SK-N-SH (cell line): ENCODE measurements at regions not wholly inside any gene's neighbourhood (a gene's known extent, or its start where the extent isn't known, plus 50 kb on each side); places are given as distances from the start of the nearest gene placed in this dataset.

Experiments used
- CTCF ChIA-PET: fragments of 300-600, 350-600 bp; formaldehyde crosslinking; extraction: SDS; loops from one replicate; lab custom pipeline; 2021; lab: Yijun Ruan, JAX
- POLR2A ChIA-PET: fragments of 350-600 bp; sonication (Branson Sonifier 250); formaldehyde crosslinking; extraction: SDS; loops from one replicate; lab custom pipeline; 2020; ENCODE audit warnings: antibody characterized with exemption, inconsistent platforms; lab: Yijun Ruan, JAX
- DNase-seq: peaks from one replicate; pipeline ENCODE4 v3.0.0; 2012
- H2AFZ ChIP-seq: fragments of 200-600 bp; sonication (generic); 2 replicates; pipeline ENCODE4 v1.8.1; 2016; ENCODE audit warnings: antibody characterized with exemption, mild to moderate bottlenecking, low read depth
- H3F3A ChIP-seq: fragments of 200-600 bp; sonication (generic); replicated peaks from 2 replicates; pipeline ENCODE3; 2016; ENCODE audit warnings: antibody characterized with exemption, mild to moderate bottlenecking; ENCODE audit not compliant: insufficient read depth
- H3K27ac ChIP-seq, 2 experiments: fragments of 200-500 bp in 1 of 2; fragments of 200-600 bp in 1 of 2; sonication (Bioruptor generic) in 1 of 2; sonication (generic), shearing (Covaris generic) in 1 of 2; 2 replicates each; pipeline versions ENCODE4 v1.5.1 to v1.6.1; 2014 to 2016; ENCODE audit warnings: low read depth in 2 of 2, inconsistent platforms in 1 of 2, low read length in 1 of 2, mild to moderate bottlenecking in 1 of 2, mixed read lengths in 1 of 2
- H3K27me3 ChIP-seq: fragments of 200-600 bp; sonication (generic), shearing (Covaris generic); 2 replicates; pipeline ENCODE4 v1.6.1; 2016; ENCODE audit warnings: mixed run types; ENCODE audit not compliant: insufficient read depth
- H3K36me3 ChIP-seq, 2 experiments: fragments of 200-500 bp in 1 of 2; fragments of 200-600 bp in 1 of 2; sonication (Bioruptor generic) in 1 of 2; sonication (generic) in 1 of 2; replicated peaks in 1 of 2; 2 replicates each; pipeline versions ENCODE3 to v1.5.1; 2014 to 2016; ENCODE audit warnings: low read length in 1 of 2, mild to moderate bottlenecking in 1 of 2; ENCODE audit not compliant: insufficient read depth in 2 of 2, control insufficient read depth in 1 of 2
- H3K4me1 ChIP-seq, 2 experiments: fragments of 200-500 bp in 1 of 2; fragments of 200-600 bp in 1 of 2; sonication (Bioruptor generic) in 1 of 2; sonication (generic), shearing (Covaris generic) in 1 of 2; 2 replicates each; pipeline versions ENCODE4 v1.5.1 to v1.6.1; 2014 to 2016; ENCODE audit warnings: low read depth in 1 of 2, low read length in 1 of 2, mixed run types in 1 of 2; ENCODE audit not compliant: insufficient read depth in 2 of 2, control insufficient read depth in 1 of 2
- H3K4me2 ChIP-seq: fragments of 200-600 bp; sonication (generic), shearing (Covaris generic); 2 replicates; pipeline ENCODE4 v1.6.1; 2017; ENCODE audit warnings: mixed run types
- H3K4me3 ChIP-seq, 2 experiments: fragments of 200-500 bp in 1 of 2; fragments of 200-600 bp in 1 of 2; sonication (Bioruptor generic) in 1 of 2; sonication (generic), shearing (Covaris generic) in 1 of 2; 2 replicates each; pipeline versions ENCODE4 v1.5.1 to v1.8.1; 2014 to 2016; ENCODE audit warnings: low read depth in 2 of 2, inconsistent platforms in 1 of 2, low read length in 1 of 2, mild to moderate bottlenecking in 1 of 2, mixed read lengths in 1 of 2, moderate library complexity in 1 of 2
- H3K79me2 ChIP-seq: fragments of 200-600 bp; sonication (generic); 2 replicates; pipeline ENCODE4 v1.8.1; 2017; ENCODE audit warnings: mild to moderate bottlenecking; ENCODE audit not compliant: insufficient read depth
- H3K9ac ChIP-seq: fragments of 200-600 bp; sonication (generic); 2 replicates; pipeline ENCODE4 v1.6.1; 2017; ENCODE audit warnings: mixed run types
- H3K9me2 ChIP-seq: fragments of 200-600 bp; sonication (generic); 2 replicates; pipeline ENCODE4 v1.6.1; 2017; ENCODE audit warnings: mixed run types
- H3K9me3 ChIP-seq: fragments of 200-600 bp; sonication (generic); 2 replicates; pipeline ENCODE4 v1.6.1; 2017; ENCODE audit warnings: mixed run types, mild to moderate bottlenecking, moderate library complexity
- H4K20me1 ChIP-seq: fragments of 200-600 bp; sonication (generic); 2 replicates; pipeline ENCODE4 v1.6.1; 2017; ENCODE audit warnings: mild to moderate bottlenecking, mixed run types; ENCODE audit not compliant: insufficient read depth
- EZH2phosphoT487 ChIP-seq: fragments of 200-600 bp; sonication (generic); IDR thresholded peaks from 2 replicates; pipeline ENCODE4 v1.6.1; 2017; ENCODE audit warnings: low read depth, mixed run types, mild to moderate bottlenecking, antibody characterized with exemption, moderate library complexity, borderline replicate concordance
- FOXJ3 ChIP-seq: sonication (generic); formaldehyde crosslinking; IDR thresholded peaks from 2 replicates; pipeline ENCODE4 v1.5.1; 2020; ENCODE audit warnings: mild to moderate bottlenecking, missing genetic modification reagents
- GABPA ChIP-seq: IDR thresholded peaks from 2 replicates; pipeline ENCODE4 v1.4.0; 2012; ENCODE audit warnings: low read depth, mild to moderate bottlenecking
- JUND ChIP-seq: IDR thresholded peaks from 2 replicates; pipeline ENCODE4 v1.4.0; 2012
- MEF2A ChIP-seq: IDR thresholded peaks from 2 replicates; pipeline ENCODE4 v1.4.0; 2012; ENCODE audit warnings: low read depth, borderline replicate concordance
- MXI1 ChIP-seq: IDR thresholded peaks from 2 replicates; pipeline ENCODE4 v1.6.1; 2012; ENCODE audit warnings: mild to moderate bottlenecking, low read depth, low read length, improper control_type of control experiment
- NFIC ChIP-seq: IDR thresholded peaks from 2 replicates; pipeline ENCODE4 v1.4.0; 2012; ENCODE audit warnings: borderline replicate concordance
- POLR2AphosphoS5 ChIP-seq: IDR thresholded peaks from 2 replicates; pipeline ENCODE4 v1.6.1; 2012; ENCODE audit warnings: low read depth, low read length
- RAD21 ChIP-seq: IDR thresholded peaks from 2 replicates; pipeline ENCODE4 v1.6.1; 2012; ENCODE audit warnings: mild to moderate bottlenecking, low read length
- RFX5 ChIP-seq: IDR thresholded peaks from 2 replicates; pipeline ENCODE4 v1.6.1; 2012; ENCODE audit warnings: mild to moderate bottlenecking, improper control_type of control experiment, low read length
- RXRA ChIP-seq: IDR thresholded peaks from 2 replicates; pipeline ENCODE4 v1.4.0; 2012; ENCODE audit warnings: low read depth, mild to moderate bottlenecking, borderline replicate concordance
- TAF1 ChIP-seq: IDR thresholded peaks from 2 replicates; pipeline ENCODE4 v1.6.1; 2012; ENCODE audit warnings: low read depth, mild to moderate bottlenecking, low read length, moderate library complexity, borderline replicate concordance
- TCF12 ChIP-seq: IDR thresholded peaks from 2 replicates; pipeline ENCODE4 v1.4.0; 2012
- TEAD4 ChIP-seq: IDR thresholded peaks from 2 replicates; pipeline ENCODE4 v1.4.0; 2012; ENCODE audit warnings: mild to moderate bottlenecking, borderline replicate concordance; ENCODE audit not compliant: insufficient read depth
- YY1 ChIP-seq: IDR thresholded peaks from 2 replicates; pipeline ENCODE4 v1.4.0; 2012; ENCODE audit warnings: low read depth, mild to moderate bottlenecking
- WGBS: methylation state at CpG from one replicate; pipeline ENCODE4 v1.1.6; 2017; ENCODE audit warnings: low lambda C conversion rate; 5-methylcytosine and 5-hydroxymethylcytosine counted together
- TF ChIP-seq, protein P1 (sequence below): fragments of 150-350 bp; IDR thresholded peaks from 2 replicates; pipeline ENCODE4 v1.6.1; 2017; ENCODE audit warnings: antibody characterized with exemption, low read length, low read depth, borderline replicate concordance
- TF ChIP-seq, protein P2 (sequence below): IDR thresholded peaks from 2 replicates; pipeline ENCODE4 v1.4.0; 2012; ENCODE audit warnings: low read depth, borderline replicate concordance
- TF ChIP-seq, protein P3 (sequence below): fragments of 150-350 bp; IDR thresholded peaks from 2 replicates; pipeline ENCODE4 v1.6.1; 2016; ENCODE audit warnings: mild to moderate bottlenecking, low read depth, low read length

DNA sequence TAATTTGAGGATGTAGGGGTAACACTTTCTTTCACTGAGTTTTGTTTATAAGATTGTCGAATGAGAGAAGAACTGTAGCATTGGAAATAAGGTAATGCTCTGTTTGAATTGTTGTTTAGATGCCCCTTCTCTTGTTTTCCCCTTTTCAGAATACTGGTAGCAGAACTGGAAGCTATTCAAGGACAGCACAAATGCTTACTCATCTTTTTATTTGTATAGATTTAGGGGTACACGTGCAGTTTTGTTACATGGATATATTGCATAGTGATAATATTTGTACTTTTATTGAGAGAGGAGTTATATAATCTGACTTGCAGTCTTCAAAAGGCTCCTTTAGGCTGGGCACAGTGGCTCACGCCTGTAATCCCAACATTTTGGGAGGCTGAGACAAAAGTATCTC lies 145.4 kb upstream of the HAND2 start:
- POLR2A ChIA-PET, result no interaction called here
- WGBS, result 66% methylated on average over 3 of the region's 3 CpGs
- Histone ChIP-seq H3K9me2 (no peaks in the 10 kb centered on the region), H3K27ac (no peak overlapping the region), H3F3A (no peaks in the 10 kb centered on the region), H3K27me3 (no peaks in the 10 kb centered on the region; the same call in 1 of the 2 replicates), H3K4me2 (no peak overlapping the region), H3K79me2 (no peaks in the 10 kb centered on the region), H3K4me1 (peaks cover 0 to 2% of the 10 kb centered on the region in 2 experiments; a peak in 2 of 4 replicates), H3K9me3 (no peaks in the 10 kb centered on the region), H2AFZ (no peak overlapping the region), H4K20me1 (no peaks in the 10 kb centered on the region), H3K9ac (no peak overlapping the region), H3K4me3 (no peak overlapping the region), H3K36me3 (no peaks in the 10 kb centered on the region)
- CTCF ChIA-PET, result interaction anchor here (0.7 kb wide), 1 partner anchor 28 kb away, joined by 4 read pairs; no protein-coding TSS in a partner anchor
- DNase-seq, result no peak
- no peak for TF ChIP-seq FOXJ3 (CRISPR knock-in tag)
- no peak for TF ChIP-seq NFIC
- TF ChIP-seq TAF1, result no peak
- TF ChIP-seq JUND, result no peak
- no peak for TF ChIP-seq RAD21
- TF ChIP-seq RFX5, result no peak
- TF ChIP-seq EZH2phosphoT487, result no peak
- TF ChIP-seq GABPA, result no peak
- no peak for TF ChIP-seq MEF2A

DNA sequence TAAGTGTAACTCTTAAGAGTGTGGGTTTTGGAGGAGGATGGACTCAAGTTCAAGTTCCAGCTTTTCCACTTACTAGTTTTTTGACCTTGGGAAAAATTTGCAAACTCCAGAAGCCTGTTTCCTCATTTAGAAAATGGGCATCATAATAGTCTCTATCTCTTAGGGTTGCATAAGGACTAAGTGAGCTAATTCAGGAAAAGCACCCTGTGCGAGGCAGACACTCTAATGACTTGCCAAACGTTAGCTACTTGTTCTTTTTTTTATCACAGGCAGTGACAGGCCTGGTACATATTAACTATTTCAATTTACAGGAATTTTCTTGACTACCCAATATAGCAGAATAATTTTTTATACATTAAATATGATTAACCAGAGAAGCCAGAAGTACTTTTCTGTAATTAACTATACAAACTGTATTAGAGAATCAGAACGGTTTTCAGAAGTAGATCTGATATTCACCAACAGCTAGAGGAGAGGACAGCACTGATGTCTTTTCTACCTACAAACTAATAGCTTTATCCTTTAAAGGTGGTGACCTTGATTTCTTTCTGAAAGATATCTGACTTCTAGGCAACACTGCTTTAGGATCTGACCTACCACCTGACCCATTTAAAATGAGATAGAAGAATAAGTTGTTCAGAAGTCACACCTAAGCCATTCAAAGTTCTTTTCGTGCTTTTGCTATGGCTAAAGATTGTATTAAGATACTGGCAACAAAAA lies 139.6 kb upstream of the HAND2 start:
- TF ChIP-seq, protein P1, sequence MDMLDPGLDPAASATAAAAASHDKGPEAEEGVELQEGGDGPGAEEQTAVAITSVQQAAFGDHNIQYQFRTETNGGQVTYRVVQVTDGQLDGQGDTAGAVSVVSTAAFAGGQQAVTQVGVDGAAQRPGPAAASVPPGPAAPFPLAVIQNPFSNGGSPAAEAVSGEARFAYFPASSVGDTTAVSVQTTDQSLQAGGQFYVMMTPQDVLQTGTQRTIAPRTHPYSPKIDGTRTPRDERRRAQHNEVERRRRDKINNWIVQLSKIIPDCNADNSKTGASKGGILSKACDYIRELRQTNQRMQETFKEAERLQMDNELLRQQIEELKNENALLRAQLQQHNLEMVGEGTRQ, result no peak
- TF ChIP-seq TCF12 (no peak), TEAD4 (no peak), POLR2AphosphoS5 (no peak), YY1 (no peak), EZH2phosphoT487 (no peak), RXRA (no peak), MXI1 (no peak), NFIC (no peak), RAD21 (no peak)
- TF ChIP-seq, protein P2, sequence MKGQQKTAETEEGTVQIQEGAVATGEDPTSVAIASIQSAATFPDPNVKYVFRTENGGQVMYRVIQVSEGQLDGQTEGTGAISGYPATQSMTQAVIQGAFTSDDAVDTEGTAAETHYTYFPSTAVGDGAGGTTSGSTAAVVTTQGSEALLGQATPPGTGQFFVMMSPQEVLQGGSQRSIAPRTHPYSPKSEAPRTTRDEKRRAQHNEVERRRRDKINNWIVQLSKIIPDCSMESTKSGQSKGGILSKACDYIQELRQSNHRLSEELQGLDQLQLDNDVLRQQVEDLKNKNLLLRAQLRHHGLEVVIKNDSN, result no peak
- TF ChIP-seq, protein P3, sequence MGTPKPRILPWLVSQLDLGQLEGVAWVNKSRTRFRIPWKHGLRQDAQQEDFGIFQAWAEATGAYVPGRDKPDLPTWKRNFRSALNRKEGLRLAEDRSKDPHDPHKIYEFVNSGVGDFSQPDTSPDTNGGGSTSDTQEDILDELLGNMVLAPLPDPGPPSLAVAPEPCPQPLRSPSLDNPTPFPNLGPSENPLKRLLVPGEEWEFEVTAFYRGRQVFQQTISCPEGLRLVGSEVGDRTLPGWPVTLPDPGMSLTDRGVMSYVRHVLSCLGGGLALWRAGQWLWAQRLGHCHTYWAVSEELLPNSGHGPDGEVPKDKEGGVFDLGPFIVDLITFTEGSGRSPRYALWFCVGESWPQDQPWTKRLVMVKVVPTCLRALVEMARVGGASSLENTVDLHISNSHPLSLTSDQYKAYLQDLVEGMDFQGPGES, result no peak
- Histone ChIP-seq H3K9me3 (no peaks in the 10 kb centered on the region), H3K4me1 (no peaks in the 10 kb centered on the region; a peak in 1 of 4 replicates), H3F3A (no peaks in the 10 kb centered on the region), H4K20me1 (no peaks in the 10 kb centered on the region), H3K9ac (no peak overlapping the region), H3K9me2 (no peaks in the 10 kb centered on the region), H3K79me2 (no peaks in the 10 kb centered on the region), H3K4me3 (no peak overlapping the region), H3K36me3 (no peaks in the 10 kb centered on the region), H3K27ac (no peak overlapping the region), H3K27me3 (no peaks in the 10 kb centered on the region), H3K4me2 (no peak overlapping the region), H2AFZ (no peak overlapping the region)
- POLR2A ChIA-PET, result no interaction called here
- DNase-seq, result no peak
- CTCF ChIA-PET, result interaction anchor here (1.2 to 2.8 kb wide), 3 partner anchors 9 to 20 kb away, joined by 3 to 9 read pairs (median 3); no protein-coding TSS in a partner anchor
- WGBS, result 56% methylated on average over 4 of the region's 4 CpGs
